ENCODE measurements at regions not wholly inside any gene's neighbourhood (a gene's known extent, or its start where the extent isn't known, plus 50 kb on each side); places are given as distances from the start of the nearest gene placed in this dataset.

DNA sequence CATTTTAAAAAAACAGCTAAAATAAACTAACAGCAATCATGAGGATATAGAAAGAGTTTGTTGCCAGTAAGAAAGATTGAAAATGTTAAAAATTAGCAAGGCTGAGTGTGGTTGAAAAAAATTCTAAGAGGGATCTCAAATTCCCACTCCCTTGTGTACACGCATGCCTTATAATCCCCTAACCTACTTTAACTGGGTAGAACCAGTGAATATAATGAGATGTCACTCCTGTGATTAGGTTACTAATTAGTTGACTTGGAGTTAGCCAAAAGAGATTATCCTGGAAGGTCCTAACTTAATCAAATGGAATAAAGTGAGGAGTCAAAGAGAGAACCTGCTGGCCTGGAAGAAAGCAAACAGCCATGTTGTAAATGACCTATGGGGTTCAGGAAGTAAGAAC is 286.0 kb upstream of the TGFBR2 start:
- TF ChIP-seq, protein P1, sequence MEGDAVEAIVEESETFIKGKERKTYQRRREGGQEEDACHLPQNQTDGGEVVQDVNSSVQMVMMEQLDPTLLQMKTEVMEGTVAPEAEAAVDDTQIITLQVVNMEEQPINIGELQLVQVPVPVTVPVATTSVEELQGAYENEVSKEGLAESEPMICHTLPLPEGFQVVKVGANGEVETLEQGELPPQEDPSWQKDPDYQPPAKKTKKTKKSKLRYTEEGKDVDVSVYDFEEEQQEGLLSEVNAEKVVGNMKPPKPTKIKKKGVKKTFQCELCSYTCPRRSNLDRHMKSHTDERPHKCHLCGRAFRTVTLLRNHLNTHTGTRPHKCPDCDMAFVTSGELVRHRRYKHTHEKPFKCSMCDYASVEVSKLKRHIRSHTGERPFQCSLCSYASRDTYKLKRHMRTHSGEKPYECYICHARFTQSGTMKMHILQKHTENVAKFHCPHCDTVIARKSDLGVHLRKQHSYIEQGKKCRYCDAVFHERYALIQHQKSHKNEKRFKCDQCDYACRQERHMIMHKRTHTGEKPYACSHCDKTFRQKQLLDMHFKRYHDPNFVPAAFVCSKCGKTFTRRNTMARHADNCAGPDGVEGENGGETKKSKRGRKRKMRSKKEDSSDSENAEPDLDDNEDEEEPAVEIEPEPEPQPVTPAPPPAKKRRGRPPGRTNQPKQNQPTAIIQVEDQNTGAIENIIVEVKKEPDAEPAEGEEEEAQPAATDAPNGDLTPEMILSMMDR (IDR thresholded peaks at IDR 0.05): no peak
- no peak for TF ChIP-seq POLR2A (IDR thresholded peaks at IDR 0.05)
